Astrocyte (in vitro differentiated cells and primary cell): ENCODE measurements at regions not wholly inside any gene's neighbourhood (a gene's known extent, or its start where the extent isn't known, plus 50 kb on each side); places are given as distances from the start of the nearest gene placed in this dataset.

Source experiments
- DNase-seq: peaks from one replicate; pipeline ENCODE4 v3.0.0-alpha.2; 2010; ENCODE audit warnings: low read depth
- FAIRE-seq: peaks from 2 replicates; lab custom pipeline; 2011; peaks lifted over from hg19 to GRCh38; lab: Jason Lieb, UNC
- H2AFZ ChIP-seq: 2 replicates; pipeline ENCODE4 v1.6.0; 2012; ENCODE audit warnings: low read depth, low read length, inconsistent platforms
- H3K27ac ChIP-seq: 2 replicates; pipeline ENCODE4 v1.5.1; 2011; ENCODE audit warnings: low read depth, low read length, inconsistent platforms
- H3K27me3 ChIP-seq: 2 replicates; pipeline ENCODE4 v1.6.0; 2011; ENCODE audit warnings: low read length, inconsistent platforms; ENCODE audit not compliant: insufficient read depth
- H3K36me3 ChIP-seq: 2 replicates; pipeline ENCODE4 v1.5.1; 2011; ENCODE audit warnings: low read length, inconsistent platforms; ENCODE audit not compliant: insufficient read depth
- H3K4me1 ChIP-seq: 2 replicates; pipeline ENCODE4 v1.5.1; 2011; ENCODE audit warnings: low read length, inconsistent platforms; ENCODE audit not compliant: insufficient read depth
- H3K4me2 ChIP-seq: 2 replicates; pipeline ENCODE4 v1.6.0; 2012; ENCODE audit warnings: low read length, inconsistent platforms
- H3K4me3 ChIP-seq: 2 replicates; pipeline ENCODE4 v1.5.1; 2011; ENCODE audit warnings: low read depth, mild to moderate bottlenecking, low read length, inconsistent platforms; ENCODE audit not compliant: insufficient read depth
- H3K79me2 ChIP-seq: 2 replicates; pipeline ENCODE4 v1.6.0; 2012; ENCODE audit warnings: mild to moderate bottlenecking, low read length, inconsistent platforms; ENCODE audit not compliant: insufficient read depth
- H3K9ac ChIP-seq: 2 replicates; pipeline ENCODE4 v1.6.0; 2012; ENCODE audit warnings: mild to moderate bottlenecking, low read length, inconsistent platforms
- H3K9me3 ChIP-seq: 2 replicates; pipeline ENCODE4 v1.5.1; 2012; ENCODE audit warnings: low read depth, mild to moderate bottlenecking, low read length, inconsistent platforms; ENCODE audit not compliant: insufficient read depth
- H4K20me1 ChIP-seq: 2 replicates; pipeline ENCODE4 v1.6.0; 2012; ENCODE audit warnings: low read length, inconsistent platforms; ENCODE audit not compliant: insufficient read depth
- H3K27ac Mint-ChIP-seq: one replicate; pipeline ENCODE4 v1.8.0; 2021; ENCODE audit warnings: mild to moderate bottlenecking, mixed read lengths; ENCODE audit not compliant: unreplicated experiment
- H3K27me3 Mint-ChIP-seq: one replicate; pipeline ENCODE4 v1.8.0; 2021; ENCODE audit warnings: low read depth, mixed read lengths; ENCODE audit not compliant: unreplicated experiment
- H3K36me3 Mint-ChIP-seq: one replicate; pipeline ENCODE4 v1.8.0; 2021; ENCODE audit warnings: low read depth, mixed read lengths; ENCODE audit not compliant: unreplicated experiment
- H3K4me1 Mint-ChIP-seq: one replicate; pipeline ENCODE4 v1.8.0; 2021; ENCODE audit warnings: low read depth, mixed read lengths; ENCODE audit not compliant: unreplicated experiment
- H3K4me3 Mint-ChIP-seq: one replicate; pipeline ENCODE4 v1.8.0; 2021; ENCODE audit warnings: mild to moderate bottlenecking, moderate library complexity, mixed read lengths; ENCODE audit not compliant: unreplicated experiment
- H3K9me3 Mint-ChIP-seq: one replicate; pipeline ENCODE4 v1.8.0; 2021; ENCODE audit warnings: mild to moderate bottlenecking, mixed read lengths; ENCODE audit not compliant: unreplicated experiment
- CTCF ChIP-seq: IDR thresholded peaks from 2 replicates; pipeline ENCODE4 v1.5.1; 2011; ENCODE audit warnings: low read depth, mild to moderate bottlenecking, inconsistent platforms, low read length, moderate library complexity; ENCODE audit not compliant: insufficient read depth
- EZH2 ChIP-seq: IDR thresholded peaks from 2 replicates; pipeline ENCODE4 v1.6.1; 2012; ENCODE audit warnings: mild to moderate bottlenecking, low read length, inconsistent platforms; ENCODE audit not compliant: insufficient read depth

- H3K27ac Mint-ChIP-seq = no peak overlapping the region
- FAIRE-seq (no peak), DNase-seq (no peak)
- no peaks in the 10 kb centered on the region for H3K79me2 ChIP-seq
- TF ChIP-seq EZH2 (no peak), CTCF (no peak)
- H3K9ac ChIP-seq = no peak overlapping the region
- H4K20me1 ChIP-seq = no peaks in the 10 kb centered on the region
- no peaks in the 10 kb centered on the region for H3K4me1 ChIP-seq
- H3K4me3 Mint-ChIP-seq = no peak overlapping the region
- H3K27ac ChIP-seq = no peak overlapping the region
- peaks cover 2% of the 10 kb centered on the region for H3K27me3 Mint-ChIP-seq
- H3K4me3 ChIP-seq = no peak overlapping the region
- peaks cover 13% of the 10 kb centered on the region for H3K9me3 Mint-ChIP-seq
- H3K9me3 ChIP-seq = peaks cover 3% of the 10 kb centered on the region
- H3K36me3 Mint-ChIP-seq = peaks cover 5% of the 10 kb centered on the region
- no peaks in the 10 kb centered on the region for H3K36me3 ChIP-seq
- H3K27me3 ChIP-seq = no peaks in the 10 kb centered on the region
- peaks cover 1% of the 10 kb centered on the region for H3K4me1 Mint-ChIP-seq
- H3K4me2 ChIP-seq = no peak overlapping the region
- H2AFZ ChIP-seq = no peak overlapping the region
Observed at GRCh38 chr6:156560476-156560875, 216.7 kb upstream of the ARID1B start.

- H3K27me3 ChIP-seq = no peaks in the 10 kb centered on the region
- no peak overlapping the region for H3K27ac ChIP-seq
- Mint-ChIP-seq H3K36me3 (peaks cover 5% of the 10 kb centered on the region), H3K9me3 (peaks cover 13% of the 10 kb centered on the region), H3K4me3 (no peak overlapping the region), H3K27me3 (peaks cover 2% of the 10 kb centered on the region), H3K27ac (no peak overlapping the region), H3K4me1 (peaks cover 8% of the 10 kb centered on the region)
- H3K9ac ChIP-seq = no peak overlapping the region
- H3K36me3 ChIP-seq = no peaks in the 10 kb centered on the region
- H3K4me3 ChIP-seq = no peak overlapping the region
- TF ChIP-seq EZH2 (no peak), CTCF (no peak)
- H3K79me2 ChIP-seq = no peaks in the 10 kb centered on the region
- H3K9me3 ChIP-seq = peaks cover 3% of the 10 kb centered on the region
- DNase-seq (no peak), FAIRE-seq (no peak)
- H3K4me2 ChIP-seq = no peak overlapping the region
- H4K20me1 ChIP-seq = no peaks in the 10 kb centered on the region
- no peak overlapping the region for H2AFZ ChIP-seq
- no peaks in the 10 kb centered on the region for H3K4me1 ChIP-seq
Observed at GRCh38 chr6:156559162-156559690, 218.0 kb upstream of the ARID1B start.

GRCh38 chr6:156557911-156558259 is 219.3 kb upstream of the ARID1B start:
- Histone ChIP-seq H3K9ac (no peak overlapping the region), H3K79me2 (no peaks in the 10 kb centered on the region), H3K4me3 (peak overlapping the region; percentile 23), H3K27me3 (no peaks in the 10 kb centered on the region), H3K27ac (no peak overlapping the region), H4K20me1 (no peaks in the 10 kb centered on the region), H3K36me3 (no peaks in the 10 kb centered on the region), H3K4me2 (no peak overlapping the region), H2AFZ (no peak overlapping the region), H3K9me3 (peaks cover 3% of the 10 kb centered on the region), H3K4me1 (no peaks in the 10 kb centered on the region)
- DNase-seq (no peak), FAIRE-seq (no peak)
- Mint-ChIP-seq H3K27ac (no peak overlapping the region), H3K27me3 (peaks cover 2% of the 10 kb centered on the region), H3K36me3 (peaks cover 5% of the 10 kb centered on the region), H3K4me1 (peaks cover 7% of the 10 kb centered on the region), H3K4me3 (no peak overlapping the region), H3K9me3 (peaks cover 13% of the 10 kb centered on the region)
- TF ChIP-seq CTCF (no peak), EZH2 (no peak)
